GM21576 (cell line): ENCODE measurements at regions not wholly inside any gene's neighbourhood (a gene's known extent, or its start where the extent isn't known, plus 50 kb on each side); places are given as distances from the start of the nearest gene placed in this dataset.

ENCODE experiments used
- ATAC-seq: cut with Tn5 transposase; IDR thresholded peaks from one replicate; pipeline ENCODE4 v1.9.1; 2021; ENCODE audit warnings: mild to moderate bottlenecking, moderate library complexity; ENCODE audit not compliant: unreplicated experiment

GRCh38 chr9:107667231-107668070 lies 177.9 kb upstream of the KLF4 start:
- ATAC-seq: no peak

DNA sequence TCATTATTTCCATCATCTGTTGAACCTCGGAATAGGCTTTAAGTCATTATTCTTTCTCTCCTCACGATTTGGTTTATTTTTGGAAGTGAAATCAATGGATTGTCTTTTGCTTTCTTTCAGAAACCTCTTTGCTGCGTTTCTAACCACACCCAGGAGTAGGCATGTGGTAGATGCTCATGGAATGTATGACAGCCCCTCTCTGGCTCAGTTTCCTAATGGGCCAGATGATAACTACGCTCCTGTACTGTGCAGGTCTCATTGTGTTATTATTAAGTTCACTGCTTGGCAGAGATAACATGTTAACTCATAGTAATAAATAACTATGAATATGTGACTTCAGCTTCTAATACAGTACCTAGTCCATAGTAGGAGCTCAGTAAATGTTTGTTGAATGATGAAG lies 175.5 kb upstream of the KLF4 start:
- no peak for ATAC-seq

GRCh38 chr9:107660976-107661375 lies 171.4 kb upstream of the KLF4 start:
- ATAC-seq: no peak

DNA sequence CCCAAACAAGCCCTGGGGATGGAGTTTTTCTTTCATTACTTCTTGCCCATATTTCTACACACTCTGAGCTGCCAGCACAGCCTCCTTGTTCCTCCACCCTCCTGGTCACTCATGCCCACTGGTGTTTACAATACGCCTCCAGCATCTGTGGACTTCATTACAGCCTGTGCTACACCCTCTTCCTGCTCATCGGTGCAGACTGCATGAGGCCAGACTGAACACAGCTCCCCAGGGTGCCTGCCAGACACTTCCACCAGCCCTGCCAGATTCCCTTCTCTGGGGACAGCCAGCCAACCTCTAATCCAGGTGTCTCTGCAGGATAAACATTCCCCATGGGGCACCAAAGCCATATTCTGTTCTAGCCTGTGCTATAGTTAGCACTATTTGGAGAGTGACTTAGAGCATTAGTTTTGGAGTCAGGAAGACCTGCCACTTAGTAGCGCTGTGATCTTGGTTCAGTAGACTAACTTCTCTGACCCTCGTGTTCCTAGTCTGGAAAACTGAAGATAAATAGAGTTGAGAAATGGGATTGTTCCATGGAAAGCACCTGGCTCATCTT lies 163.8 kb upstream of the KLF4 start:
- ATAC-seq: no peak

- ATAC-seq: no peak
Observed at GRCh38 chr9:107650995-107651394, 161.4 kb upstream of the KLF4 start.

GRCh38 chr9:107650321-107650720 lies 160.8 kb upstream of the KLF4 start:
- no peak for ATAC-seq

GRCh38 chr9:107648153-107648715 lies 158.7 kb upstream of the KLF4 start:
- no peak for ATAC-seq

- no peak for ATAC-seq
Observed at GRCh38 chr9:107647611-107648010, 158.0 kb upstream of the KLF4 start.

GRCh38 chr9:107647141-107647540 lies 157.6 kb upstream of the KLF4 start:
- no peak for ATAC-seq

DNA sequence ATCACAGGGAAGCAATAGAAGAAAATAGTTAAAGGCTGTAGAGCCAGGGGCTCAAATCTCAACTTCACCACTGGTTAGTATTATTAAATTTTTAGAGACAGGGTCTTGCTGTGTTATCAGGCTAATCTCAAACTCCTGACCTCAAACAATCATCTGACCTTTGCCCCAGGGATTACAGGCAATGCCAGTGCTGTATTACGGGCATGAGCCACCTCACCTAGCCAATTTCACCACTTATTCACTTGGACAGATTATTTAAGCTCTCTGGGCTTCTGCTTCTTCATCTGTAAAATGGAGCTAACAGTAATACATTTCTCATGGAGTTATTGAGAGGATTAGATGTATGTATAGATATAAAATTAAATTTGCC lies 155.9 kb upstream of the KLF4 start:
- ATAC-seq: no peak

DNA sequence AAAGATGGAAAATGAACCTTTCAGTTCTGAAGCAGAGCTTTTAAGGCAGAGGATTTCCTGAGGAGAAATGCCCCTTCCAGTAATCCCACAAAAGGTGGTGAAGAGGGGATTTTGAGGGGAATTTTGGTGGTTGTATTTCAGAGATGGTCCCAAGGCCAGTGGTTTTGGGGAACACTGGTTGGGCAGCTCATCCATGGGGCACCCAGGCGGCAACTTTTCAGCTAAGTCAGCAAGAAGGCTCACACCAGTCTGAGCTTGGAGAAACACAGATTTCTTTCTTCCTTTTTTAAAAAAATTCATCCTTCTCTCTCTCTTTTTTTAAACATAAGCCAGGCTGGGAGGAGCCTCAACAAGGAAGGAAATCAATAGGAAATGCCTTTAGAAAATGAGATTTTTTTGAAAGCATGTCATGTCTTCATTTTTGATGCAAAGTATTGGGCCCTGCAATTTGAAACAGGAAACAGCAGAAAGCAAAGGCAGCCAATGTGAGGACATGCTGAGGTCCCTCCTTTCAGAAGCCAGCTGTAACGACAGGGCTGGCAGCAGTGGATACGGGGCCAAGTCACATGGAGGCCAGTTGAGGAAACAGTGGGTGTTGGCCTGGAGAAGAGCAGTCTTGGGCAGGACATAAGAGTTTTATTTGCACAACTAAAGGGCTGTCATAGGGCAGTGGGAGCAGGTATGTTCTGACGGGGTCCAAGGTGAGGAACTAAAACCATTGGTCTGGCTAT lies 155.3 kb upstream of the KLF4 start:
- no peak for ATAC-seq

DNA sequence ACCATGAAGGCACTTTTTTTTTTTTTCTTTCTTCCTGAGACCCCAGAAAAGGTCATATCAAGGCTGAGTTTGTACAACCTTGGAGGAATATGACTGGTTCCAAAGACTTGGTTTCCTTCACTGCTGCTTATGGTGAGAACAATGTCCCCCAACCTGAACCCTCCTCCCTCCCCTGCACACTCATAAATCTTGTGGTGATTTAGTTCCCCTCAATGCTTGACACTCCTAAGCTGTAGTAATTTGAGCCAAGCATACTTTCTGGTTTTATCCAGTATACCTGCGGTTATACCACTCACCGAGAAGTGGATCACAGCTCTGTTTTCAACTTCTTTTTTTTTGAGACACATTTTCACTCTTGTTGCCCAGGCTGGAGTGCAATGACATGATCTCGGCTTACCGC lies 149.9 kb upstream of the KLF4 start:
- no peak for ATAC-seq

DNA sequence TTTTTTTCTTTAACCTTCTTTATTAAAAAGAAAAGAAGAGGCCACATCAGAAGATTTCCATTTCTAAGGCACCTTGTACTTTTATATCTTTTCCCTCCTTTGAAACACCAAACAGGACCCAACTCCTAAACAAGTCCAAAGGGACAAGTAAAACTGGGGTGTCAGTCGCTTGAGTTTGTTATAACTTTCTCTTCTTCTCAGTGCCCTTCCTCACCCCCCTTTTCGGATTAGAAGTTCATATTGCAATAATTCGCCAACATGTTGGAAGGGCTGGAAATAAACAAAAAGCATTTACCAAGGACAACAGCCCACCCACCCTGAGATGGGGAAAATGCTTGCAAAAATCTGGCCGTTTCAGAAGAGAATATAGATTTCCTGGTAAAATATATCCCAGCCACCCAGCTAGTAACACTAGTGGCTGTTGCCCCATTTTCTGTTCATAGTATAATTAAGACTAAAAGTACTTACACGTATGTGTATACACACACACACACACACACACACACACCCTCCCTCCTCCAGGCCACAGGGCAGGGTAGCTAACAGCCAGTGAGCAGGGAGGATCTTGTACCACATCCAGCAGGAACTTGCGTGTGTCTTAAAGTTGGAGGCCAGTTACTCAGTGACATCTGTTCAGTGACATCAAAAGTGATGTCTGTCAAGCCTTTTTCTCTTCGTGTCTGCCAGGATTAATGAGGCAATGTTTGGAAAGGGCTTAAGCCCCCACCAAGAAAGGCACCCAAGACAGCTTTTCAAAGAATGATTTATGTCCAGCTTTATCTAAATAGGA lies 149.1 kb upstream of the KLF4 start:
- no peak for ATAC-seq

DNA sequence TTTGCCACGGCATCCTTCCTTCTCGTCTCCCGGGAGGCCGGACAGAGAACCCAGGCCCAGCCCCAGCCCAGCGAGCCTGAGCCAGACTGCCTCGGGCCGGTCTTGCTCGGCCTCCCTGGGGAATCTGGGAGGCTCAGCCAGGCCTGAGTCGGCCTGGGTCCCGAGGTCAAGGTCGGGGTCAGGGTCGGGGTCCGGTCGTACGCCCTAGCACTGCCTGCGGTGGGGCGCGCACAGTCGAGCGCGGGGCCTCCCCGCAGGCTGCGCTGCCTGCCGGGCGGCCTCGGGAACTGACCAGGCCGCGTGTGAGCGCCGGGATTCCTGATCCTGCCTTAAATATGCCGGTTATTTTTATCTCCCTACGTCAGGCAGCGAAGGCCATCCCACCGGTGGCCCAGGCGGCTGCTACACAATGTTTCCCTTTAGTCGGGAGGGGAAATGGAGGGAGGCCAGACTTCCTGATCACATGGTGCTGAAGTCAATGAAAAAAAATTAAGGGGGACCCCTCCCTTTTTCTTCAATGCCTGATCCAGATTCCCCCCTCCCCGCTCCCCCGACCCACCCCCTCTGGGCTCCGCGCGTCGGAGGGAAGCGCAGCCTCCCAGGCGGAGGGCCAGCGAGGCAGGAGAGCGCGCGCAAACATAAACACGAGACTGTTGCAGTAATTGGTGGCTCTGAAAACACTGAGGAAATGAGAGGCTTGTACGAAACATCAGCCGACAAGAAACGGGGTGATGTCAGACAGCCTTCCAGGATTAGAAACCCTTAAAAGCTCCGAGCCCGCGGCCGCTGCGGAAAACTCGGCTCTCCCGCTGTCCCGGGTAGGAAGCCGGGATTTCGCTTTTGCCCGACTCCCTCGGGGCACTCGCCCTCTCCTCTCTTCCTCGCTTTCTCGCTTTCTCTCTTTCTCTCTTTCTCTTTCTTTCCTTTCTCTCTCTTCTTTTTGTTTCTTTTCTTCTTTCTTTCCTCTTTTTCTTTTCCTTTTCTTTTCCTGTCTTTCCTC lies 148.2 kb upstream of the KLF4 start:
- peak; percentile 57 for ATAC-seq

DNA sequence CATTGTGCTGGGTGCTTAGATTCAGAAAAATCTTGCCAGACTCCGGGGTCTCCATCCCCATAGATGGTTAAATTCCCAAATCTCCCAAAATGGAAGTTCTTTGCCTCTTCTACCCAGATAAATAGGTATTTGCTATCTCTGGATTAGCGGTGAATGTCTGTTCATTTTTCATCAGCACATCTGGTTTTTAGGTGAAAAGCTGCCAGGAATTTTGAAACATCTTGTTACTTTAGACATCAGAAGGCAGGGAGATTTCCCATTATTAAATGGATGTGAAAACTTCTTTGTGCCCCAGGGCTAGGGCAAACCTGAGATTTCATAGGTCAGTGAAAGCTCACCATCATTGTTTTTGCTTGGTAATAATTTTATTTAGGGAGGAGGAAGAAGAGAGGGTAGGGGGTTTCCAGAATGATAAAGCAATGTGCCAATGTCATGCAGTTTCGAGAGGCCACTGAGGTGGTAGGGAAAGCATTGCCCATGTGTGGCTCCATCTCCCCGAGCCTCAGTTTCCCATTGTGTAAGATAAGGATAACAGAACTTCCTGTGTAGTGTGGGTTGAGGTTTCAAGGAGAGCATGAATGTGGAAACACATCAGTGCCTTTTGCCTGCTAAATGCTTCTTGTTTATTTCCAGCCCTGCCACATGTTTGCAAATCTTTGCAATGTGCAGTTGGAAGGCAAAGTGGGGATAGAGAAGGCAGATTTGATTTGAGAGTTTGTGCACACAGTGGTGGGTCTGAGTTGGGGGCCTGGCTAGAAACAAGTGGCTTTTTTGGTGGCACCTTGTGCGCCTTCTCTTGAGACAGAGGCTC lies 147.2 kb upstream of the KLF4 start:
- ATAC-seq: no peak

- ATAC-seq: no peak
Observed at GRCh38 chr9:107635803-107636174, 146.2 kb upstream of the KLF4 start.

GRCh38 chr9:107635101-107635802 lies 145.7 kb upstream of the KLF4 start:
- no peak for ATAC-seq

GRCh38 chr9:107633406-107633805 lies 143.8 kb upstream of the KLF4 start:
- ATAC-seq: no peak
